LNCaP clone FGC (cell line): ENCODE measurements at regions not wholly inside any gene's neighbourhood (a gene's known extent, or its start where the extent isn't known, plus 50 kb on each side); places are given as distances from the start of the nearest gene placed in this dataset.

Experiments
- DNase-seq: peaks from one replicate; pipeline ENCODE4 v3.0.0-alpha.2; 2011; ENCODE audit warnings: low read depth
- H3K4me3 ChIP-seq: 2 replicates; pipeline ENCODE4 v1.5.1; 2011; ENCODE audit warnings: mild to moderate bottlenecking, low read depth, low read length, control low read depth
- CTCF ChIP-seq: IDR thresholded peaks from 2 replicates; pipeline ENCODE4 v1.5.1; 2012; ENCODE audit warnings: mild to moderate bottlenecking; ENCODE audit not compliant: control insufficient read depth, insufficient read depth; ENCODE audit errors: extremely low read depth

GRCh38 chr13:83709426-83710132 lies 172.7 kb downstream of the SLITRK1 start:
- no peak for TF ChIP-seq CTCF
- DNase-seq: no peak
- H3K4me3 ChIP-seq: no peak overlapping the region

DNA sequence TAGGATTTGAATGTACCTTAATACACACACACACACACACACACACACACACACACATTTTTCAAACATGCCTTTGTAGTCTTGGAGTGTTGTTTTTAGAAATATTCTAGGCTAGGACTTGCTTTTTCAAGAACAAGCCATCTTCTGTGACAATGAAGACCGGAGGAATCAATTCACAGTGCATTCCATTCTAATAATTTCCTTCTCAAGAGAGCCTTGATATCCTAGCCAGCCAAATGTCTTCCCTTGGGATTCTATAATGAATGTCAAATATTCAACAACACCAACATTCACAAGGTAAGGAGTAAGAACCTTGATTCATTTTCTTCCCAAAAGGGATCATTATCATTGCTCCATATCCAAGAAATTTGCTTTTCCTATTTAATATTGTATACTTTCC lies 180.3 kb downstream of the SLITRK1 start:
- H3K4me3 ChIP-seq: no peak overlapping the region
- no peak for DNase-seq
- TF ChIP-seq CTCF: no peak

GRCh38 chr13:83692800-83693199 lies 189.5 kb downstream of the SLITRK1 start:
- TF ChIP-seq CTCF: no peak
- no peak for DNase-seq
- H3K4me3 ChIP-seq: no peak overlapping the region

GRCh38 chr13:83691966-83692365 lies 190.3 kb downstream of the SLITRK1 start:
- H3K4me3 ChIP-seq: no peak overlapping the region
- no peak for TF ChIP-seq CTCF
- DNase-seq: no peak

GRCh38 chr13:83681547-83681946 lies 200.7 kb downstream of the SLITRK1 start:
- no peak for DNase-seq
- no peak overlapping the region for H3K4me3 ChIP-seq
- TF ChIP-seq CTCF: no peak

GRCh38 chr13:83677985-83678384 lies 204.3 kb downstream of the SLITRK1 start:
- TF ChIP-seq CTCF: no peak
- no peak overlapping the region for H3K4me3 ChIP-seq
- no peak for DNase-seq

DNA sequence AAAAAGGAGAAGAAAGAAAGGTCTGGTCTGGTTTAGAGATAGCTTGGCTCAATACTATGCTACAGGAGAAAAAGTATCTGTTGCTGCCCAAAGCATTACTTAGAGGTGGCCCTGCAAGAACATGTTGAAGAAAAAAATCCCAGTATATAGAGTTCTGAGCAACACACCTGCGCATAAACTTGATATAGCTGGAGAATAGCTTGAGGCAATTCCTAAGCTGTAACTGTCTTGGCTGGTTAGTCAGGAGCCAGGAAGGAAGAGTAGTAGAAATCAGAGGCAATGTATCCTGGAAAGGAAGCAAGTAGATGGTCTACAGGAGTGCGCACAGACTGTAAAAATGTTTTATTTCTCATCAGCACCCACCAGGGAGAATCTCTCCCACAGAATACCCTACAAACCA lies 209.7 kb downstream of the SLITRK1 start:
- TF ChIP-seq CTCF: no peak
- H3K4me3 ChIP-seq: no peak overlapping the region
- DNase-seq: no peak
